HCT116 (cell line): ENCODE measurements at regions not wholly inside any gene's neighbourhood (a gene's known extent, or its start where the extent isn't known, plus 50 kb on each side); places are given as distances from the start of the nearest gene placed in this dataset.
"Not testable (repeated sequence)": the region's sequence is repeated elsewhere in the genome, so short reads cannot be mapped to it uniquely, and the experiment has no call there.

Experiments used
- CEBPB ChIP-seq: IDR thresholded peaks from 2 replicates; pipeline ENCODE4 v1.6.1; 2012; ENCODE audit warnings: low read depth
- CTCF ChIP-seq, 3 experiments: fragments of 200-600 bp in 1 of 3; sonication (generic) in 1 of 3; IDR thresholded peaks in 2 of 3; conservative IDR thresholded peaks in 1 of 3; 2 replicates each; pipeline ENCODE4 v1.5.1; 2012 to 2017; ENCODE audit warnings: low read depth in 2 of 3, low read length in 2 of 3, antibody characterized with exemption in 1 of 3, borderline replicate concordance in 1 of 3, control low read depth in 1 of 3, mild to moderate bottlenecking in 1 of 3, mixed read lengths in 1 of 3, mixed run types in 1 of 3, moderate library complexity in 1 of 3; ENCODE audit not compliant: insufficient read depth in 1 of 3
- FOSL1 ChIP-seq: IDR thresholded peaks from 2 replicates; pipeline ENCODE4 v1.6.1; 2012; ENCODE audit warnings: low read depth
- POLR2A ChIP-seq: IDR thresholded peaks from 2 replicates; pipeline ENCODE4 v1.7.0; 2011; ENCODE audit warnings: borderline replicate concordance; ENCODE audit not compliant: insufficient read depth, insufficient read length; ENCODE audit errors: extremely low read depth
- RAD21 ChIP-seq: IDR thresholded peaks from 2 replicates; pipeline ENCODE4 v1.6.1; 2012; ENCODE audit warnings: low read depth, mild to moderate bottlenecking
- YY1 ChIP-seq: IDR thresholded peaks from 2 replicates; pipeline ENCODE4 v1.6.1; 2011; ENCODE audit warnings: low read length, low read depth, moderate library complexity, mild to moderate bottlenecking; ENCODE audit not compliant: insufficient replicate concordance; ENCODE audit errors: extremely low read depth
- ZNF274 ChIP-seq: fragments of 200-500 bp; sonication (Bioruptor generic); IDR thresholded peaks from 2 replicates; pipeline ENCODE4 v1.6.1; 2014; ENCODE audit warnings: mild to moderate bottlenecking, low read depth, low read length, inconsistent platforms

- TF ChIP-seq YY1; RAD21; FOSL1; CTCF (IDR thresholded peaks at IDR 0.05 in 2 of 3, conservative IDR thresholded peaks at IDR 0.05 in 1 of 3; ENCODE audit: borderline replicate concordance in 1 of 3, insufficient read depth in 1 of 3, low read depth in 2 of 3, low read length in 2 of 3); POLR2A; CEBPB; ZNF274: not testable (repeated sequence)
These were observed 1069.3 kb downstream of the CDH9 start for GRCh38 chr5:25969042-25969441.
